Common myeloid progenitor, CD34-positive (primary cell): ENCODE measurements at regions not wholly inside any gene's neighbourhood (a gene's known extent, or its start where the extent isn't known, plus 50 kb on each side); places are given as distances from the start of the nearest gene placed in this dataset.

Source experiments
- CTCF ChIA-PET: fragments of 350-600 bp; sonication (Branson Sonifier 250); formaldehyde crosslinking; loops from one replicate; lab custom pipeline; 2021; ENCODE audit warnings: antibody characterized with exemption; lab: Charles Lee
- POLR2A ChIA-PET: fragments of 350-600 bp; sonication (Branson Sonifier 250); formaldehyde crosslinking; loops from one replicate; lab custom pipeline; 2021; ENCODE audit warnings: antibody characterized with exemption; lab: Charles Lee
- DNase-seq, 3 donors: peaks; one replicate each; pipeline versions ENCODE4 v3.0.0 to v3.0.0-alpha.2; 2013
- H3K27ac ChIP-seq, 2 experiments: 1 replicate in 1 of 2; 2 replicates in 1 of 2; pipeline ENCODE4 v1.7.0; 2013; ENCODE audit warnings: inconsistent platforms in 2 of 2, low read length in 2 of 2, mild to moderate bottlenecking in 2 of 2, low read depth in 1 of 2, moderate library complexity in 1 of 2; ENCODE audit not compliant: severe bottlenecking in 2 of 2, insufficient read depth in 1 of 2, poor library complexity in 1 of 2
- H3K27me3 ChIP-seq, 5 experiments: replicated peaks in 2 of 5; 1 replicate in 3 of 5; 2 replicates in 2 of 5; pipeline versions ENCODE4 v1.6.1 to v1.7.0; 2013; ENCODE audit warnings: low read length in 4 of 5, mild to moderate bottlenecking in 2 of 5, moderate library complexity in 2 of 5, inconsistent platforms in 1 of 5; ENCODE audit not compliant: insufficient read depth in 5 of 5, control insufficient read depth in 4 of 5
- H3K36me3 ChIP-seq, 4 experiments: 1 replicate in 2 of 4; 2 replicates in 2 of 4; pipeline versions ENCODE4 v1.6.1 to v1.7.0; 2013; ENCODE audit warnings: low read length in 3 of 4, control low read depth in 1 of 4, mild to moderate bottlenecking in 1 of 4; ENCODE audit not compliant: control insufficient read depth in 4 of 4, insufficient read depth in 4 of 4
- H3K4me1 ChIP-seq, 4 experiments: 1 replicate in 3 of 4; 2 replicates in 1 of 4; pipeline versions ENCODE4 v1.6.1 to v1.7.1; 2013; ENCODE audit warnings: low read length in 3 of 4, mild to moderate bottlenecking in 3 of 4, control low read depth in 1 of 4, inconsistent platforms in 1 of 4, moderate library complexity in 1 of 4; ENCODE audit not compliant: control insufficient read depth in 4 of 4, insufficient read depth in 4 of 4; ENCODE audit errors: control extremely low read depth in 1 of 4
- H3K4me3 ChIP-seq, 7 experiments: 1 replicate in 4 of 7; 2 replicates in 3 of 7; pipeline versions ENCODE4 v1.5.1 to v1.7.0; 2013; ENCODE audit warnings: mild to moderate bottlenecking in 7 of 7, low read length in 6 of 7, moderate library complexity in 6 of 7, inconsistent platforms in 2 of 7, low read depth in 2 of 7, control low read depth in 1 of 7; ENCODE audit not compliant: insufficient read depth in 4 of 7, control insufficient read depth in 1 of 7; ENCODE audit errors: extremely low read depth in 1 of 7
- H3K9me3 ChIP-seq, 5 experiments: 1 replicate in 4 of 5; 2 replicates in 1 of 5; pipeline versions ENCODE4 v1.6.1 to v1.7.1; 2013; ENCODE audit warnings: low read length in 4 of 5, mild to moderate bottlenecking in 2 of 5, inconsistent platforms in 1 of 5, low read depth in 1 of 5, moderate library complexity in 1 of 5; ENCODE audit not compliant: control insufficient read depth in 4 of 5, insufficient read depth in 2 of 5; ENCODE audit errors: control extremely low read depth in 1 of 5
- WGBS: methylation state at CpG from one replicate; pipeline ENCODE4 v1.1.5; 2013; ENCODE audit not compliant: insufficient coverage; 5-methylcytosine and 5-hydroxymethylcytosine counted together

DNA sequence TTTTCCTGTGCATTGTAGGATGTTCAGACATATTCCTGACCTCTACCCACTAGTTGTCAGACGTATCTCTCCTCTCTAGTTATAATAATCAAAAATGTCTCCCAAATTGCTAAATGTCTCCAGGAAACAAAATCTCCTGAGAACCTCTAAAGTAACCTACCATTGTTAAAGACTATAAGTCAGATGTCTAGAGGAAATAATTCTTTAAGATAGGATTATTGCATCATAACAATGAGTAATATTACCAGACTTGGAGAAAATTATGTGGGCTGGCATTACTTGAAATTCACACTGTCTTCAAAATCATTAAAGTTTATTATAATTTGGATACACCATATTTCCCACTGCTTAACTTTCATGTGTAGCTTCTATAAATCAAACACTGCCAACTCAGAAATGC is 643.0 kb upstream of the ADGRL2 start:
- Histone ChIP-seq H3K27ac (no peak overlapping the region), H3K27me3 (no peaks in the 10 kb centered on the region), H3K4me1 (no peaks in the 10 kb centered on the region), H3K9me3 (peaks cover 0 to 2% (median 0%) of the 10 kb centered on the region in 5 experiments), H3K36me3 (no peaks in the 10 kb centered on the region), H3K4me3 (no peak overlapping the region)
- WGBS = no CpG with 5 or more reads among the region's 1 CpG
- POLR2A ChIA-PET = no interaction called here
- CTCF ChIA-PET = no interaction called here
- no peak for DNase-seq

DNA sequence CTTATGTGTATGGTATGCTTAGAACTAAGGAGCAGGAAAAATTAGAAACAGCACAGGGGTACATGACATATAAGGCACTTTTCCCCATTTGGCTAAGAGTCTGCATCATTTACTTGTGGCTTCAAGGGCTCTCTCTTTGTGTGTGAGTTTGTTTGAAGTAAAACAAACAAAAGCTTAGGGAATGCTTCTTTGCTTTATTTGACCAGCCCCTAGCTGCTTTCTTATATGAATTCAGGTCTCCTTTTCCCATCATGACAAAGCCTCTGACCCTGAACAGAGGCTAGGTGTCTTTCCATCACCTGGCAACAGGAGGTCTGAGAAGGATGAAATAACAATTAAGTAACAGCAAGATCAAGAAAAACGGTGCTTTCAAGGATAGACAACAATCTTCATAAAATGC is 643.8 kb upstream of the ADGRL2 start:
- H3K4me3 ChIP-seq = no peak overlapping the region
- WGBS = 100% methylated on average over 1 of the region's 1 CpG
- DNase-seq = no peak

DNA sequence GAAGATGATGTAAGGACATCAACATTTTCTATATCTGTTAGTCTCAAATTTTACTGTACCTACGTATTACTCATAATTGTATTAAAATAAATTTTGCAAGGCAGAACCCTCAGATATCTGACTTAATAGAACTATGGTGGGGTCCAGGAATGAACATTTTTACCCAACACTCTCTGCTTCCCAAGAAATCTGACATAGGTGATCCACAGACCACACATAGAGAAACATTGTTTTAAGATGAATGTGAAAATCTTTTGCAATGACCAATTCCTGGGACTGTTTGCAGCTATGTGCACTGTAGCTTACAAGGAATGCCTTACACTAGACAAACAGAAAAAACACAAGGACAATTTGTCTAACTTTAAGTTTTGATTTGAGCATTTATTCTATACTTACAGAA is 645.6 kb upstream of the ADGRL2 start:
- H3K27ac ChIP-seq = no peak overlapping the region
- CTCF ChIA-PET = no interaction called here
- H3K36me3 ChIP-seq = no peaks in the 10 kb centered on the region
- WGBS = no CpG with 5 or more reads among the region's 1 CpG
- no peaks in the 10 kb centered on the region for H3K27me3 ChIP-seq
- DNase-seq = no peak
- H3K9me3 ChIP-seq = no peaks in the 10 kb centered on the region
- POLR2A ChIA-PET = no interaction called here
- no peak overlapping the region for H3K4me3 ChIP-seq
- no peaks in the 10 kb centered on the region for H3K4me1 ChIP-seq

More for the DNA sequence above, 643.8 kb upstream of the ADGRL2 start:
- no peak overlapping the region for H3K27ac ChIP-seq
- H3K36me3 ChIP-seq = no peaks in the 10 kb centered on the region
- no peaks in the 10 kb centered on the region for H3K27me3 ChIP-seq
- H3K4me1 ChIP-seq = no peaks in the 10 kb centered on the region
- ChIA-PET POLR2A (no interaction called here), CTCF (no interaction called here)
- H3K9me3 ChIP-seq = peaks cover 0 to 2% (median 0%) of the 10 kb centered on the region in 5 experiments

DNA sequence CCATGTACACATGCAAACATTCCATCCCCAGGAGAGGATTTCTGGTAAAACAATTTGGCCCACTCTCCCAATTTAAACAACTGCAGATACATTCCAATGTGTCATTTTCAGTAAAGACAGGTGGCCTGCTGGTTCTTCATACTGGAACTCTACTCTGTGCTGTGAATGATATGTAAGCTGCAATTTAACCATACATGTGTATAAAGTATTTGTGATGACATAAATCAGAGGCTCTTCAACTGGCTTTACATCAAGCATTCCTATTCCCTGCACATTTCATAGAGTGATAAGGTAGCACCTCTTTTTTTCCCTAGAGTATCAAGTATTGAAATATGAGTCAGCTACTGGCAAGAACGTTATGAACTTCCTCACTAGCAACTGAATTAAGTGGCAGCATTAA is 649.5 kb upstream of the ADGRL2 start:
- WGBS = no CpG with 5 or more reads among the region's 1 CpG
- no peaks in the 10 kb centered on the region for H3K27me3 ChIP-seq

DNA sequence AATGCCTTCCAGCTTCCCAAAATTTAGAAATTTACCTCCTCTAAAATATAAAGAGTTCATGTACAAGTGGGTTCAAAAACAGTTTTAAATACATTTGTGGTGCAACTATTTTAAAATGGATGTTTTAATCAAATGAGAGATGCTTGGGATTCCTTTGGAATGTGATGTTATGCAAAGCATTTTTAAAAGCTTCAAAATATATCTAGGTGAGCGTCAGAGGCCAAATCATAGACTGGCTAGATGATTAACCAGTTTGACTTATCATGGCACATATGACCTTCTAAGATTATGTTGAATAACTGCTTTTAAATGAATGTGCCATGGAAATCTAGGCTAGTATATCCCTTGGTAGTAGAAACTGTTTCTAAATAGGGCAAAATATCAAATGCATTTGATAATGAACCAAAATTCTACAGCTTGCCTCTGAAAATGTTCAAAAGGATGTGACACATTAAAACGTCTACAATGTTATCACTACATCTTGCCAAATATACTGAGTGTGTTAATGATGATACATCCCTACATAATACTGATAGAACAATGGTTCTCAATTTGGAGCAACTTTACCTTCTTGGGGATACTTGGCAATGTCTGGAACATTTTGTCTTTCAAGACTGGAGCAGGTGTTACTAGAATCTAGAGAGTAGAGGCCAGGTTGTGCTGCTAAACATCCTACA is 650.9 kb upstream of the ADGRL2 start:
- Histone ChIP-seq H3K27me3 (no peaks in the 10 kb centered on the region), H3K4me3 (no peak overlapping the region), H3K9me3 (no peaks in the 10 kb centered on the region), H3K36me3 (no peaks in the 10 kb centered on the region), H3K27ac (no peak overlapping the region), H3K4me1 (no peaks in the 10 kb centered on the region)
- ChIA-PET CTCF (no interaction called here), POLR2A (no interaction called here)
- no peak for DNase-seq
- WGBS = 100% methylated on average over 1 of the region's 2 CpGs

More for the DNA sequence above, 649.5 kb upstream of the ADGRL2 start:
- Histone ChIP-seq H3K27ac (no peak overlapping the region), H3K4me1 (no peaks in the 10 kb centered on the region), H3K9me3 (no peaks in the 10 kb centered on the region), H3K36me3 (no peaks in the 10 kb centered on the region), H3K4me3 (no peak overlapping the region)
- ChIA-PET POLR2A (no interaction called here), CTCF (no interaction called here)
- DNase-seq = no peak

DNA sequence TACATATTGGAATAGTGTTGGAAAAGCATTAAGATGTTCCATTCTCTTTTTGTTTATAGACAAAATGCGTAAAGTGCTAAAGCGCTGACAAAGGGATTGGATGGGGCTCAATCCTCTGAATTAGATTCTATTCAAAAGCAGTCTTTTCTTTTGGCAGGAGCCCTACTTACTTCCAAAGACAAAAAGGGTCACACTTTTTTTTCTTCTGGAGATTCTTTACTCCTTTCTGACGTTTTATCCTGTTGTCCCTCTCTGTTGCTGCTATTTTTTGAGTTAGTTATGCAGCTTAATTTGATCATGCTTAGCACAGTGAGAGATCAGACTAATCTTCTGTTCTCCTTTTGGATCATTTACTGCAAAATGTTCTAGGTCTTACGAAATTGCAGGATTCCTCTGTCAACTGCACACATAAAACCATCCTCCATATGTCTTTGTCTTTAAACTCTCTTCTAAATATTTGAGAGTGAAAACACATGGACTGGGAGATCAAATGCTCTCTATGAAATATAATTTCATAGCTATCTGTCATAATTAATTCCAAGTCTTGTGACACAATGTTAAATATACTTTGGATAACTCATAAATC is 656.4 kb upstream of the ADGRL2 start:
- Histone ChIP-seq H3K27ac (no peak overlapping the region), H3K36me3 (no peaks in the 10 kb centered on the region), H3K4me1 (no peaks in the 10 kb centered on the region), H3K9me3 (no peaks in the 10 kb centered on the region), H3K27me3 (no peaks in the 10 kb centered on the region), H3K4me3 (no peak overlapping the region)
- 96% methylated on average over 2 of the region's 4 CpGs for WGBS
- no peak for DNase-seq
- POLR2A ChIA-PET = no interaction called here
- CTCF ChIA-PET = interaction anchor here (0.6 kb wide), 1 partner anchor 268 kb away, joined by 3 read pairs; no protein-coding TSS in a partner anchor

DNA sequence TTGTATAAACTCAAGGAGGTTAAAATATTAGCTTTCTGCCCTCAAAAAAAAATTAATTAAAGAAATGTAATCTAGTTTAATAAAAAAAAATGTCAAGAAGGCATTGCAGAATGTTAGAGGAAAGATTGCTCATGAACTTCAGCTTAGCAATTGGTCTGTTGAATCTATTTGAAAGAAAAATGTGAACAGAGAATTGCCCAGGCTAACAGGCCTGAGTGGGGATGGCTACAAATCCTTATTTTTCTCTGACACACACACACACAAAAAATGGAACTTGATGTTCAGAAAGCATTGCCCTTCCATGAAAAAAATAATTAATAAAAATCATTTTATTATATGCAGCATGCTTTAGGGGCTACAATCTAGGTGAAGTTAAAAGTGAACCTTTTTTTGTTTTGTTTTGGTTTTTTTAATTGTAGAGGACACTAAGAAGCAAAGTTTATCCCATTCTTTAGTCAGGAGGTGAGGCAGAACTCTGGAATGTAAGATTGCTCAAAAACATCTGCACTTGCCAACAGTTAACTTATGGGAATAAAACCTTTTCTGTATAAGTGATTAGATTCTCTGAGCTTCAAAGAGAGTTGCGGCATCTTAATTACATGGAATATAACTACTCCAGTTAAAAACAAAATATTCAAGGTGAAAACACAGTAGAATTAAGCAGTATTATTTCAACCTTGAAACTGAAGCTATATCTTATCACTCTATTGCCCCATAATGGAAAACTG is 658.5 kb upstream of the ADGRL2 start:
- no CpG with 5 or more reads among the region's 1 CpG for WGBS
- Histone ChIP-seq H3K4me3 (no peak overlapping the region), H3K4me1 (no peaks in the 10 kb centered on the region), H3K9me3 (no peaks in the 10 kb centered on the region), H3K36me3 (no peaks in the 10 kb centered on the region), H3K27me3 (no peaks in the 10 kb centered on the region), H3K27ac (no peak overlapping the region)
- no peak for DNase-seq
- ChIA-PET CTCF (interaction anchor here (0.7 kb wide), 1 partner anchor 40 kb away, joined by 3 read pairs; no protein-coding TSS in a partner anchor), POLR2A (no interaction called here)
